ENCODE measurements at regions not wholly inside any gene's neighbourhood (a gene's known extent, or its start where the extent isn't known, plus 50 kb on each side); places are given as distances from the start of the nearest gene placed in this dataset.
"Not testable (repeated sequence)": the region's sequence is repeated elsewhere in the genome, so short reads cannot be mapped to it uniquely, and the experiment has no call there.

GRCh38 chr18:42508683-42509296, 553.8 kb downstream of the PIK3C3 start:
- DNase-seq (ENCODE audit: low read depth in 1 of 2, low spot score in 1 of 2): no peak
- in situ Hi-C loops (cut with HindIII; ENCODE audit: low pct_unique_long_range_greater_than_20kb, low sequenced_read_pairs): no loop called here
- TF ChIP-seq JUND (IDR thresholded peaks at IDR 0.05; ENCODE audit: low read depth): no peak

GRCh38 chr18:42509750-42510415, 554.8 kb downstream of the PIK3C3 start:
- DNase-seq (ENCODE audit: low read depth in 1 of 2, low spot score in 1 of 2): no peak
- in situ Hi-C loops (cut with HindIII; ENCODE audit: low pct_unique_long_range_greater_than_20kb, low sequenced_read_pairs): no loop called here
- no peak for TF ChIP-seq JUND (IDR thresholded peaks at IDR 0.05; ENCODE audit: low read depth)

- in situ Hi-C loops (cut with HindIII; ENCODE audit: low pct_unique_long_range_greater_than_20kb, low sequenced_read_pairs): no loop called here
- TF ChIP-seq JUND (IDR thresholded peaks at IDR 0.05; ENCODE audit: low read depth): no peak
- no peak for DNase-seq (ENCODE audit: low read depth in 1 of 2, low spot score in 1 of 2)
Observed at GRCh38 chr18:42510540-42510939, 555.5 kb downstream of the PIK3C3 start.

GRCh38 chr18:42513441-42513840, 558.4 kb downstream of the PIK3C3 start:
- in situ Hi-C loops (cut with HindIII; ENCODE audit: low pct_unique_long_range_greater_than_20kb, low sequenced_read_pairs): no loop called here
- no peak for TF ChIP-seq JUND (IDR thresholded peaks at IDR 0.05; ENCODE audit: low read depth)
- no peak for DNase-seq (ENCODE audit: low read depth in 1 of 2, low spot score in 1 of 2)

GRCh38 chr18:42514512-42514911, 559.5 kb downstream of the PIK3C3 start:
- DNase-seq (ENCODE audit: low read depth in 1 of 2, low spot score in 1 of 2): no peak
- in situ Hi-C loops (cut with HindIII; ENCODE audit: low pct_unique_long_range_greater_than_20kb, low sequenced_read_pairs): no loop called here
- no peak for TF ChIP-seq JUND (IDR thresholded peaks at IDR 0.05; ENCODE audit: low read depth)

- in situ Hi-C loops (cut with HindIII; ENCODE audit: low pct_unique_long_range_greater_than_20kb, low sequenced_read_pairs): no loop called here
- DNase-seq (ENCODE audit: low read depth in 1 of 2, low spot score in 1 of 2): no peak
- TF ChIP-seq JUND (IDR thresholded peaks at IDR 0.05; ENCODE audit: low read depth): no peak
Observed at GRCh38 chr18:42517896-42518295, 562.9 kb downstream of the PIK3C3 start.

- in situ Hi-C loops (cut with HindIII; ENCODE audit: low pct_unique_long_range_greater_than_20kb, low sequenced_read_pairs): not testable (repeated sequence)
- peak in 1 of 2 experiments; percentile 15 for DNase-seq (ENCODE audit: low read depth in 1 of 2, low spot score in 1 of 2)
Observed at GRCh38 chr18:42518331-42518730, 563.3 kb downstream of the PIK3C3 start.

GRCh38 chr18:42520138-42520537, 565.1 kb downstream of the PIK3C3 start:
- TF ChIP-seq JUND (IDR thresholded peaks at IDR 0.05; ENCODE audit: low read depth): no peak
- in situ Hi-C loops (cut with HindIII; ENCODE audit: low pct_unique_long_range_greater_than_20kb, low sequenced_read_pairs): no loop called here
- no peak for DNase-seq (ENCODE audit: low read depth in 1 of 2, low spot score in 1 of 2)

- in situ Hi-C loops (cut with HindIII; ENCODE audit: low pct_unique_long_range_greater_than_20kb, low sequenced_read_pairs): no loop called here
- DNase-seq (ENCODE audit: low read depth in 1 of 2, low spot score in 1 of 2): no peak
- TF ChIP-seq JUND (IDR thresholded peaks at IDR 0.05; ENCODE audit: low read depth): no peak
Observed at GRCh38 chr18:42525905-42526304, 570.9 kb downstream of the PIK3C3 start.

GRCh38 chr18:42527766-42528165, 572.7 kb downstream of the PIK3C3 start:
- DNase-seq (ENCODE audit: low read depth in 1 of 2, low spot score in 1 of 2): no peak
- in situ Hi-C loops (cut with HindIII; ENCODE audit: low pct_unique_long_range_greater_than_20kb, low sequenced_read_pairs): no loop called here
- TF ChIP-seq JUND (IDR thresholded peaks at IDR 0.05; ENCODE audit: low read depth): no peak

GRCh38 chr18:42530276-42530675, 575.2 kb downstream of the PIK3C3 start:
- in situ Hi-C loops (cut with HindIII; ENCODE audit: low pct_unique_long_range_greater_than_20kb, low sequenced_read_pairs): no loop called here
- no peak for TF ChIP-seq JUND (IDR thresholded peaks at IDR 0.05; ENCODE audit: low read depth)
- no peak for DNase-seq (ENCODE audit: low read depth in 1 of 2, low spot score in 1 of 2)

- in situ Hi-C loops (cut with HindIII; ENCODE audit: low pct_unique_long_range_greater_than_20kb, low sequenced_read_pairs): no loop called here
- no peak for TF ChIP-seq JUND (IDR thresholded peaks at IDR 0.05; ENCODE audit: low read depth)
- DNase-seq (ENCODE audit: low read depth in 1 of 2, low spot score in 1 of 2): no peak
Observed at GRCh38 chr18:42532119-42532518, 577.1 kb downstream of the PIK3C3 start.

- in situ Hi-C loops (cut with HindIII; ENCODE audit: low pct_unique_long_range_greater_than_20kb, low sequenced_read_pairs): no loop called here
- TF ChIP-seq JUND (IDR thresholded peaks at IDR 0.05; ENCODE audit: low read depth): no peak
- no peak for DNase-seq (ENCODE audit: low read depth in 1 of 2, low spot score in 1 of 2)
Observed at GRCh38 chr18:42533009-42533575, 578.1 kb downstream of the PIK3C3 start.
